ENCODE measurements at regions not wholly inside any gene's neighbourhood (a gene's known extent, or its start where the extent isn't known, plus 50 kb on each side); places are given as distances from the start of the nearest gene placed in this dataset.
A peak's percentile ranks its signal among the peaks of the same experiment; 100 is the strongest.

DNA sequence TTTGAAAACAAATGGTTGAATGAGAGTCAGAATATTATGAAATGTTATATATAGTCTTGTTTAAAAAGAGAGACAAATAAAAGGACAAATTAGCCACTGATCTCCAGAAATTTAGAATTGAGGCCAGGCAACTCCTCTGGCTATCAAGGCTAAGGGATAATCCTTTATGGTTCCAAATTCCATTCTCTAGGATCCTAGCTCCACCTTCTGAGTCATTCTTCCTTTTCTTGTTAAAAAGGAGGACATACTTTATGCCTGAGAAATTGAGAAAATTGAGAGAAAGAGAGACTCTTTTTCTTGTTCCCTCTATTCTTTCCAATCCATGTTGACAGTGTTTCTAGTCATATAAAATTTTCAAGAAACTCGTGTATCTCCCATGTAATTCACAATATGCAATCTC, 1299.5 kb downstream of the FSTL5 start:
- intact Hi-C loops (cut with micrococcal nuclease), result no loop called here
- ChIA-PET CTCF (no interaction called here), POLR2A (no interaction called here)
- BruUV-seq (replicated peaks), result no TSS peak
- TF ChIP-seq, protein P1, sequence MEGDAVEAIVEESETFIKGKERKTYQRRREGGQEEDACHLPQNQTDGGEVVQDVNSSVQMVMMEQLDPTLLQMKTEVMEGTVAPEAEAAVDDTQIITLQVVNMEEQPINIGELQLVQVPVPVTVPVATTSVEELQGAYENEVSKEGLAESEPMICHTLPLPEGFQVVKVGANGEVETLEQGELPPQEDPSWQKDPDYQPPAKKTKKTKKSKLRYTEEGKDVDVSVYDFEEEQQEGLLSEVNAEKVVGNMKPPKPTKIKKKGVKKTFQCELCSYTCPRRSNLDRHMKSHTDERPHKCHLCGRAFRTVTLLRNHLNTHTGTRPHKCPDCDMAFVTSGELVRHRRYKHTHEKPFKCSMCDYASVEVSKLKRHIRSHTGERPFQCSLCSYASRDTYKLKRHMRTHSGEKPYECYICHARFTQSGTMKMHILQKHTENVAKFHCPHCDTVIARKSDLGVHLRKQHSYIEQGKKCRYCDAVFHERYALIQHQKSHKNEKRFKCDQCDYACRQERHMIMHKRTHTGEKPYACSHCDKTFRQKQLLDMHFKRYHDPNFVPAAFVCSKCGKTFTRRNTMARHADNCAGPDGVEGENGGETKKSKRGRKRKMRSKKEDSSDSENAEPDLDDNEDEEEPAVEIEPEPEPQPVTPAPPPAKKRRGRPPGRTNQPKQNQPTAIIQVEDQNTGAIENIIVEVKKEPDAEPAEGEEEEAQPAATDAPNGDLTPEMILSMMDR (IDR thresholded peaks at IDR 0.05; ENCODE audit: unreplicated experiment), result no peak
- Mint-ChIP-seq H3K27ac (ENCODE audit: low read depth, unreplicated experiment) (peak overlapping the region; percentile 79), H3K36me3 (ENCODE audit: insufficient read depth, unreplicated experiment) (no peaks in the 10 kb centered on the region), H3K9me3 (ENCODE audit: unreplicated experiment) (no peaks in the 10 kb centered on the region), H3K4me3 (ENCODE audit: unreplicated experiment) (no peak overlapping the region), H3K4me1 (ENCODE audit: insufficient read depth, unreplicated experiment) (peaks cover 11% of the 10 kb centered on the region), H3K27me3 (ENCODE audit: insufficient read depth, unreplicated experiment) (no peaks in the 10 kb centered on the region)
- no peak for DNase-seq (ENCODE audit: unreplicated experiment)

DNA sequence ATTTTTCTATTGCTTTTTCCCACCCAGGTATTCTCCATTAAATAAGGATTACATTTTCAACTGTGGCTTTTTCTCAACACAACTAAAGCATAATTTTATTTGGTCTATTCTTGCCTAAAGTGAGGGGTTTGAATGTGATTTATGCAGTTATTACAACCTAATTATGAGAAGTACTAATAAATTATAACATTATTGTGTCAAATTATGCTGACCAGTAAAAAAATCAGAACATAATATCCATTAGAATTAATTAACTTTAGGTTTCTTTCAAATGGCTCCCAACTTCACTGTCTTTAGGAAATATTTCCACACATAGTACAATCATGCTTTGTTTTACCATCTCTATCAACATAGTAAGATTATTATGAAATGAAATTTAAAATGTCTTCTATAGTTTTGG, 1293.9 kb downstream of the FSTL5 start:
- ChIA-PET POLR2A (no interaction called here), CTCF (no interaction called here)
- Mint-ChIP-seq H3K36me3 (ENCODE audit: insufficient read depth, unreplicated experiment) (no peaks in the 10 kb centered on the region), H3K27me3 (ENCODE audit: insufficient read depth, unreplicated experiment) (no peaks in the 10 kb centered on the region), H3K4me3 (ENCODE audit: unreplicated experiment) (no peak overlapping the region), H3K4me1 (ENCODE audit: insufficient read depth, unreplicated experiment) (peaks cover 3% of the 10 kb centered on the region), H3K9me3 (ENCODE audit: unreplicated experiment) (no peaks in the 10 kb centered on the region), H3K27ac (ENCODE audit: low read depth, unreplicated experiment) (no peak overlapping the region)
- intact Hi-C loops (cut with micrococcal nuclease), result no loop called here
- TF ChIP-seq, protein P1 (IDR thresholded peaks at IDR 0.05; ENCODE audit: unreplicated experiment), result no peak
- DNase-seq (ENCODE audit: unreplicated experiment), result no peak
- BruUV-seq (replicated peaks), result no TSS peak

DNA sequence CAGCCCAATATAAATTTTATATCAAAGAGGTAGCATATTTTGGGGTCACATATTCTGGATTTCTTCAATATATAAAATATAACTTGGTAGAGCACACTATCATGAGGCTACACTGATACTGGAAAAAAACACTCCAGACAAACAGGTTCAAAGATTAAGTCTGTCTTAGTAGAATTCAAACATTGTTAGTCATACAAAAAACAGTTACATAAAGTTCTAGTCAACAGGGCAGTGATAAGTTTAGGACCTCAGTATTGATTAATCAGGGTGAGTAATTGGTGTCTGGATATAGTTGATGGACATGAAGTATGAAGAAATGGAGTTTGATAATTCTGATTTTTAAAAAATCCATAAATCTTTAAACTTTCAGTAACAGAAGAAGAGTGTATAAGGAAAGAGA, 1291.3 kb downstream of the FSTL5 start:
- Mint-ChIP-seq H3K36me3 (ENCODE audit: insufficient read depth, unreplicated experiment) (no peaks in the 10 kb centered on the region), H3K4me3 (ENCODE audit: unreplicated experiment) (no peak overlapping the region), H3K4me1 (ENCODE audit: insufficient read depth, unreplicated experiment) (no peaks in the 10 kb centered on the region), H3K27me3 (ENCODE audit: insufficient read depth, unreplicated experiment) (no peaks in the 10 kb centered on the region), H3K27ac (ENCODE audit: low read depth, unreplicated experiment) (no peak overlapping the region), H3K9me3 (ENCODE audit: unreplicated experiment) (no peaks in the 10 kb centered on the region)
- BruUV-seq (replicated peaks), result no TSS peak
- DNase-seq (ENCODE audit: unreplicated experiment), result no peak
- CTCF ChIA-PET, result no interaction called here
- TF ChIP-seq, protein P1 (IDR thresholded peaks at IDR 0.05; ENCODE audit: unreplicated experiment), result no peak
- POLR2A ChIA-PET, result no interaction called here
- intact Hi-C loops (cut with micrococcal nuclease), result no loop called here

DNA sequence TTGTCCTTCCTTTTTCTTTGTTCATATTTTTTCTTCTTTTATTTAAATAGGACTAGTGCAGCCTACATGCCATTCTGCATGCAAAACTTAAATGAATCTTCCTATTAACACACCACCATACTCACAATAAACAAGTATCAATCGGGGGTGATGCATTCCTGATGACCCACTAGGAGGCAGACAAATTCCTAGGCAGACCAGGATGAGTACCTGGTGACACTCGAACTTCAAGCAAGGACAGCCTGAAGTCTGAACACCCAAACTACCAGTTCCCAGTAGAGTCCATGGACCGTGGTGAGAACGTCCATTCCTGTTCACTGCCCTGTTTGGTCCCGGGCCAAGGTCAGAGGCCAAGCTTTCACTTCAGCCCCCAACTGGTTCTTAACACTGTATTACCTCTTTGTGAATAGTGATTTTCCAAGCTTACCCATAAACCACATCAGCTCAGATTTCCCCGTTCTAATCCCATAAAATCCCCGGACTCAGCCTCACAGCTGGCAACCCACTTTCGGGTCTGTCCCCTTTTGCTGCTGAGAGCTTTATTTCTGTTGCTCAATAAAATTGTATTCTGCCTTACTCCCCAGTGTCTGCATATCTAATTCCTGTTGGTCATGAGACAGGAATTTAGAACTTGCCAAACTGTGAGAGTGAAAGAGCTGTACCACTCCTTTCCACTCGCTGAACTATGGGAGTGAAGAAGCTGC, 1286.6 kb downstream of the FSTL5 start:
- Mint-ChIP-seq H3K4me1 (ENCODE audit: insufficient read depth, unreplicated experiment) (no peaks in the 10 kb centered on the region), H3K27me3 (ENCODE audit: insufficient read depth, unreplicated experiment) (no peaks in the 10 kb centered on the region), H3K9me3 (ENCODE audit: unreplicated experiment) (no peaks in the 10 kb centered on the region), H3K4me3 (ENCODE audit: unreplicated experiment) (no peak overlapping the region), H3K27ac (ENCODE audit: low read depth, unreplicated experiment) (peak overlapping the region; percentile 35), H3K36me3 (ENCODE audit: insufficient read depth, unreplicated experiment) (no peaks in the 10 kb centered on the region)
- BruUV-seq (replicated peaks), result no TSS peak
- ChIA-PET POLR2A (no interaction called here), CTCF (interaction anchor here (1.4 kb wide), 1 partner anchor 10 kb away, joined by 4 read pairs; no protein-coding TSS in a partner anchor)
- peak; percentile 17 for DNase-seq (ENCODE audit: unreplicated experiment)
- TF ChIP-seq, protein P1 (IDR thresholded peaks at IDR 0.05; ENCODE audit: unreplicated experiment), result no peak
- intact Hi-C loops (cut with micrococcal nuclease), result no loop called here
